ENCODE measurements at regions not wholly inside any gene's neighbourhood (a gene's known extent, or its start where the extent isn't known, plus 50 kb on each side); places are given as distances from the start of the nearest gene placed in this dataset.

- no peak for TF ChIP-seq SMARCC2 (IDR thresholded peaks at IDR 0.05)
- TF ChIP-seq HDAC6 (IDR thresholded peaks at IDR 0.05; ENCODE audit: low read depth, low read length): no peak
- no peak for TF ChIP-seq CBX5 (CRISPR knock-in tag; IDR thresholded peaks at IDR 0.05; ENCODE audit: borderline replicate concordance)
- no peak for TF ChIP-seq CHD4 (IDR thresholded peaks at IDR 0.05; ENCODE audit: borderline replicate concordance, low read length)
- no peak for TF ChIP-seq ZNF18 (CRISPR knock-in tag; IDR thresholded peaks at IDR 0.05; ENCODE audit: insufficient replicate concordance)
- no peak for TF ChIP-seq TFE3 (CRISPR knock-in tag; IDR thresholded peaks at IDR 0.05)
Observed at GRCh38 chr6:146878952-146879340, 280.2 kb downstream of the ADGB start (continued).

- Histone ChIP-seq H3K27ac (ENCODE audit: extremely low read length, insufficient read depth, low read length) (no peak overlapping the region), H3K9ac (ENCODE audit: insufficient read depth, low read depth, low read length) (no peak overlapping the region), H3K27me3 (ENCODE audit: control insufficient read depth in 1 of 2, insufficient read depth in 2 of 2, low read length in 2 of 2) (no peaks in the 10 kb centered on the region), H3K79me2 (ENCODE audit: insufficient read depth, low read length) (no peaks in the 10 kb centered on the region), H3K9me3 (ENCODE audit: low read length) (no peaks in the 10 kb centered on the region), H4K20me1 (ENCODE audit: insufficient read depth, low read length) (no peaks in the 10 kb centered on the region), H2AFZ (ENCODE audit: low read length) (no peak overlapping the region), H3K4me2 (ENCODE audit: low read depth, low read length) (no peak overlapping the region), H3K4me3 (replicated peaks in 1 of 3; ENCODE audit: insufficient read depth in 1 of 3, low read depth in 2 of 3, low read length in 3 of 3) (no peak overlapping the region), H3K4me1 (ENCODE audit: insufficient read depth, low read length) (no peaks in the 10 kb centered on the region), H3K36me3 (replicated peaks in 1 of 2; ENCODE audit: control insufficient read depth in 1 of 2, insufficient read depth in 2 of 2, low read length in 2 of 2) (no peaks in the 10 kb centered on the region)
- ChIA-PET CTCF (ENCODE audit: low intra/inter-chr PET ratio, low total read pairs) (no interaction called here), POLR2A (no interaction called here)
- ATAC-seq (no peak), FAIRE-seq (no peak), DNase-seq (ENCODE audit: low spot score) (no peak)
- in situ Hi-C loops (cut with HindIII; ENCODE audit: extremely low pct_ligation_motif_present, low pct_unique_long_range_greater_than_20kb) (no loop called here), intact Hi-C loops (cut with micrococcal nuclease; ENCODE audit: unreplicated experiment) (no loop called here)
- no TSS peak for BruUV-seq (replicated peaks)
- WGBS (ENCODE audit: low lambda C conversion rate): 14% methylated on average over 4 of the region's 4 CpGs
- TF ChIP-seq ZNF318 (CRISPR knock-in tag; IDR thresholded peaks at IDR 0.05): no peak
- no peak for TF ChIP-seq NCOA1 (CRISPR knock-in tag; IDR thresholded peaks at IDR 0.05)
- no peak for TF ChIP-seq ZNF337 (CRISPR knock-in tag; IDR thresholded peaks at IDR 0.05; ENCODE audit: borderline replicate concordance, low read depth)
- TF ChIP-seq NPAS2 (CRISPR knock-in tag; IDR thresholded peaks at IDR 0.05; ENCODE audit: borderline replicate concordance): no peak
- TF ChIP-seq ERF (CRISPR knock-in tag; IDR thresholded peaks at IDR 0.05): no peak
- TF ChIP-seq JARID2 (CRISPR knock-in tag; IDR thresholded peaks at IDR 0.05; ENCODE audit: insufficient replicate concordance): no peak
Observed at GRCh38 chr6:146879406-146880117, 280.8 kb downstream of the ADGB start.
